ENCODE measurements at regions not wholly inside any gene's neighbourhood (a gene's known extent, or its start where the extent isn't known, plus 50 kb on each side); places are given as distances from the start of the nearest gene placed in this dataset.

GRCh38 chr5:130286971-130287370 is 382.7 kb downstream of the CHSY3 start:
- TF ChIP-seq CTCF (IDR thresholded peaks at IDR 0.05; ENCODE audit: low read depth, low read length) (no peak), EZH2phosphoT487 (IDR thresholded peaks at IDR 0.05; ENCODE audit: low read depth) (no peak)
